SU-DHL-6 (cell line): ENCODE measurements at regions not wholly inside any gene's neighbourhood (a gene's known extent, or its start where the extent isn't known, plus 50 kb on each side); places are given as distances from the start of the nearest gene placed in this dataset.

Experiments
- H2AFZ ChIP-seq: fragments of 200-600 bp; sonication (generic); 2 replicates; pipeline ENCODE4 v1.6.1; 2014; ENCODE audit warnings: low read depth, mild to moderate bottlenecking, moderate library complexity, mixed read lengths, antibody characterized with exemption, low read length; ENCODE audit not compliant: severe bottlenecking
- H3F3A ChIP-seq: fragments of 200-600 bp; shearing (Covaris generic); 2 replicates; pipeline ENCODE4 v1.6.0; 2016; ENCODE audit warnings: antibody characterized with exemption, mild to moderate bottlenecking; ENCODE audit not compliant: insufficient read depth
- H3K27ac ChIP-seq: fragments of 200-600 bp; sonication (generic); 2 replicates; pipeline ENCODE4 v1.5.1; 2016; ENCODE audit warnings: low read depth, mild to moderate bottlenecking, low read length, moderate library complexity, mixed read lengths
- H3K27me3 ChIP-seq: fragments of 200-600 bp; sonication (generic), shearing (Covaris generic); 2 replicates; pipeline ENCODE4 v1.6.0; 2014; ENCODE audit warnings: mild to moderate bottlenecking, low read length
- H3K36me3 ChIP-seq: fragments of 200-600 bp; sonication (generic); 2 replicates; pipeline ENCODE4 v1.6.1; 2014; ENCODE audit warnings: mild to moderate bottlenecking, low read length, mixed read lengths
- H3K4me2 ChIP-seq: fragments of 300-600, 200-600 bp; shearing (Covaris generic), sonication (generic); 2 replicates; pipeline ENCODE4 v1.6.0; 2014; ENCODE audit warnings: low read length, low read depth, mild to moderate bottlenecking; ENCODE audit not compliant: poor library complexity, severe bottlenecking
- H3K4me3 ChIP-seq: fragments of 200-600 bp; sonication (generic); 2 replicates; pipeline ENCODE4 v1.5.1; 2014; ENCODE audit warnings: antibody characterized with exemption, low read length, mild to moderate bottlenecking, mixed read lengths; ENCODE audit not compliant: insufficient read depth, poor library complexity, severe bottlenecking
- H3K79me2 ChIP-seq: fragments of 200-600 bp; sonication (generic); 2 replicates; pipeline ENCODE4 v1.6.1; 2014; ENCODE audit warnings: mild to moderate bottlenecking, low read length, moderate library complexity; ENCODE audit not compliant: insufficient read depth
- H3K9ac ChIP-seq: fragments of 200-600 bp; sonication (generic); 2 replicates; pipeline ENCODE4 v1.7.0; 2014; ENCODE audit warnings: mild to moderate bottlenecking, low read length
- H3K9me2 ChIP-seq: fragments of 200-600 bp; sonication (generic); replicated peaks from 2 replicates; pipeline ENCODE4 v1.6.1; 2014; ENCODE audit warnings: low read length; ENCODE audit not compliant: insufficient read depth
- H3K9me3 ChIP-seq: fragments of 200-600 bp; sonication (generic); 2 replicates; pipeline ENCODE4 v1.6.1; 2014; ENCODE audit warnings: low read length, mixed read lengths; ENCODE audit not compliant: insufficient read depth
- H4K20me1 ChIP-seq: fragments of 200-600 bp; sonication (generic); 2 replicates; pipeline ENCODE4 v1.6.1; 2014; ENCODE audit warnings: low read depth, mild to moderate bottlenecking, antibody characterized with exemption, low read length, moderate library complexity, mixed read lengths
- CTCF ChIP-seq: fragments of 200-600 bp; sonication (generic); IDR thresholded peaks from one replicate; pipeline ENCODE4 v1.5.1; 2017; ENCODE audit warnings: antibody characterized with exemption, mild to moderate bottlenecking, low read length, moderate library complexity; ENCODE audit not compliant: insufficient read depth, poor library complexity, severe bottlenecking
- EZH2phosphoT487 ChIP-seq: fragments of 200-600 bp; sonication (generic), shearing (Covaris generic); conservative IDR thresholded peaks from 2 replicates; pipeline ENCODE4 v1.6.1; 2018; ENCODE audit warnings: mild to moderate bottlenecking, antibody characterized with exemption, low read length, moderate library complexity, mixed read lengths

GRCh38 chr13:30053939-30054338 lies 203.5 kb upstream of the UBL3 start:
- H3K36me3 ChIP-seq, result no peaks in the 10 kb centered on the region
- no peaks in the 10 kb centered on the region for H3K79me2 ChIP-seq
- H3K9me3 ChIP-seq, result peaks cover 15% of the 10 kb centered on the region; the same call in 1 of the 2 replicates
- no peaks in the 10 kb centered on the region for H4K20me1 ChIP-seq
- no peak overlapping the region for H3K27ac ChIP-seq
- H3K27me3 ChIP-seq, result no peaks in the 10 kb centered on the region
- H2AFZ ChIP-seq, result no peak overlapping the region
- no peak overlapping the region for H3K4me3 ChIP-seq
- H3K4me2 ChIP-seq, result no peak overlapping the region
- no peaks in the 10 kb centered on the region for H3K9me2 ChIP-seq
- no peaks in the 10 kb centered on the region for H3F3A ChIP-seq
- H3K9ac ChIP-seq, result no peak overlapping the region
- TF ChIP-seq EZH2phosphoT487 (no peak), CTCF (no peak)

- Histone ChIP-seq H3K27me3 (no peaks in the 10 kb centered on the region), H3F3A (no peaks in the 10 kb centered on the region), H2AFZ (no peak overlapping the region), H4K20me1 (no peaks in the 10 kb centered on the region), H3K36me3 (no peaks in the 10 kb centered on the region), H3K4me2 (no peak overlapping the region), H3K9me2 (no peaks in the 10 kb centered on the region), H3K79me2 (no peaks in the 10 kb centered on the region), H3K9ac (no peak overlapping the region), H3K27ac (no peak overlapping the region), H3K9me3 (peaks cover 2% of the 10 kb centered on the region; the same call in 1 of the 2 replicates), H3K4me3 (no peak overlapping the region)
- TF ChIP-seq CTCF (no peak), EZH2phosphoT487 (no peak)
Observed at GRCh38 chr13:30052120-30052519, 201.7 kb upstream of the UBL3 start.

- no peaks in the 10 kb centered on the region for H3K9me3 ChIP-seq
- no peak overlapping the region for H2AFZ ChIP-seq
- no peak overlapping the region for H3K4me2 ChIP-seq
- no peaks in the 10 kb centered on the region for H3F3A ChIP-seq
- no peaks in the 10 kb centered on the region for H3K79me2 ChIP-seq
- TF ChIP-seq CTCF (no peak), EZH2phosphoT487 (no peak)
- H3K36me3 ChIP-seq, result no peaks in the 10 kb centered on the region
- H4K20me1 ChIP-seq, result no peaks in the 10 kb centered on the region
- H3K9me2 ChIP-seq, result no peaks in the 10 kb centered on the region
- no peak overlapping the region for H3K4me3 ChIP-seq
- no peak overlapping the region for H3K9ac ChIP-seq
- H3K27me3 ChIP-seq, result no peaks in the 10 kb centered on the region
- H3K27ac ChIP-seq, result no peak overlapping the region
Observed at GRCh38 chr13:30051531-30052060, 201.2 kb upstream of the UBL3 start.
